Hematopoietic multipotent progenitor cell treated with erythropoietin and hydrocortisone succinate and interleukin-3 and kit ligand, for 17 days (in vitro differentiated cells): ENCODE measurements at regions not wholly inside any gene's neighbourhood (a gene's known extent, or its start where the extent isn't known, plus 50 kb on each side); places are given as distances from the start of the nearest gene placed in this dataset.
"Not testable (repeated sequence)": the region's sequence is repeated elsewhere in the genome, so short reads cannot be mapped to it uniquely, and the experiment has no call there.

Experiments
- DNase-seq: peaks from one replicate; pipeline ENCODE4 v3.0.0-alpha.2; 2015; ENCODE audit warnings: low spot score

DNA sequence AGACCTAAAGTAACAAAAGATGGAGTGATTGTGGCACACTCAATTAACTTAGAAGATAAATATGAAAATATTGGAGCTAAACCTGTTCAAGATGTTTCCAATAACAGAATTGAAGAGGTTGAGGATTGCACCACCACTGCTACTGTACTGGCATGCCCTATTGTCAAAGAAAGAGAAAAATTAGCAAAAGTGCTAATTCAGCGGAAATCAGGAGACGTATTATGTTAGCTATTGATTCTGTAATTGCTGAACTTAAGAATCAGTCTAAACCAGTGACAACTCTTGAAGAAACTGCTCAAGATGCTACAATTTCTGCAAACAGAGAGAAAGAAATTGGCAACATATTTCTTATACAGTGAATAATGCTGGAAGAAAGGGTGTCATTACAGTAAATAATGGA, 754.4 kb downstream of the CDH18 start:
- DNase-seq, result no peak

DNA sequence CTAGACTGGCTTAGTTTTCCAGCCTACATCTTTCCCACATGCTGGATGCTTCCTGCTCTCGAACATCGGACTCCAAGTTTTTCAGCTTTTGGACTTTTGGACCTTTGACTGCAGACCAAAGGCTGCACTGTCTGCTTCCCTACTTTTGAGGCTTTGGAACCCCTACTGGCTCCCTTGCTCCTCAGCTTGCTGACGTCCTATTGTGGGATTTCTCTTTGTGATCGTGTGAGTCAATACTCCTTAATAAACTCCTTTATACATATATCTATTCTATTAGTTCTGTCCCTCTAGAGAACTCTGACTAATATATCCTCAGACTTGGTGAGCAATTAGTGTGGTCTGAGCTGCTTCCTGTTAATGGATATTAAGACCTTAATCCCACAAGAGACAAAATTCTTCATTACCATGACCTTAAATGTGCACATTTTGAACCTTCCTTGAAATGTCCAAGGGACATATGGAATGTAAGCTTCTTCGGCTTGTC, 752.9 kb downstream of the CDH18 start:
- no peak for DNase-seq

- DNase-seq, result no peak
Observed at GRCh38 chr5:19240170-19240569, 747.8 kb downstream of the CDH18 start.

GRCh38 chr5:19241690-19242089, 746.3 kb downstream of the CDH18 start:
- DNase-seq, result no peak

- DNase-seq, result not testable (repeated sequence)
Observed at GRCh38 chr5:19246191-19246590, 741.8 kb downstream of the CDH18 start.

DNA sequence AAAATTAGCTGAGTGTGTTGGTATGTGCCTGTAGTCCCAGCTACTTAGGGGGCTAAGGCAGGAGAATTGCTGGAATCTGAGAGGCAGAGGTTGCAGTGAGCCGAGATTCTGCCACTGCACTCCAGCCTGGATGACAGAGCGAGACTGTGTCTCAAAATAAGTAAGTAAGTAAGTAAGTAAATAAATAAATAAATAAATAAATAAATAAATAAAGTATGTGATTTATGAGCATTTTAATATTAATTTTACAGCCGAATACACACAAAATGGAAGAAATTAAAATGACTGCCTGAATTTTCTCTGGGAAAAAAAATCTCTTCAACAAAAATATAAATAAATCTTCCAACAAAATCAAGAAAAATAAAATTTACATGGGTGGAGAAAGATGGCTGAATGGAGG, 740.7 kb downstream of the CDH18 start:
- DNase-seq, result no peak

DNA sequence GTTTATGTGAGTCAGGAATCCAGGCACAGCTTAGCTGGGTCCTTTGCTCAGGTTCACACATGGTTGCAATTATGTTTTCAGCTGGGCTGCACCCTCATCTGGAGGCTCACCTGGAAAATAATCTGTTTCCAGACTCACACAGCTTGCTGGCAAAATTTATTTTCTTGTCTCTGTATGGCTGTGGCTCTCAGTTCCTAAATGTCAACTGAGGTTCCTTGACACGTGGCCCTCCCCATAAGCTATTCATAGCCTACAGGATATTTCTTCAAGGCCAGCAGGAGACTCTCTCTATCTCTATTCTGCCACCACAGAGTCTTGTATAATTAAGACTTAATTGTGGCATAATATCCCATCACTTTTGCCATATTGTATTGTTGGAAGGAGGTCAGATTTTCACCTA, 732.0 kb downstream of the CDH18 start:
- no peak for DNase-seq

DNA sequence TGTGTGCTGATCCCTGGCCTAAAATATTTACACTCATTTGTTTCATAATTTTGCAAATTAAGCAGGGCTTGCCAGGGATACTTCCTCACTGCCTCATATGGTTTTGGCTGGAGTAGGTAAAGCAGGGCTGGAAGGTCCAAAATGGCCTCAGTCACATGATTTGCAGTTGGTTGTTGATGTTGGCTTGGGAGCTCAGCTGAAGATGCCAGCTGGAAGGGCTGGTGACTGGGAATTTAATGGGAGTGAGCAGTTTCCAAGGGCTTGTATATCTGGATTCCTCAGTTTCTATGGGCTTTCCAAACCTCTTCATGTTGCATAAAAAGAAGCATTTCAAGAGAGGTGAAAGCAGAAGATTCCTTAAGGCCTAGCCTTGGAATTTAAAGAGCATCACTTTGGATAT, 729.3 kb downstream of the CDH18 start:
- no peak for DNase-seq

DNA sequence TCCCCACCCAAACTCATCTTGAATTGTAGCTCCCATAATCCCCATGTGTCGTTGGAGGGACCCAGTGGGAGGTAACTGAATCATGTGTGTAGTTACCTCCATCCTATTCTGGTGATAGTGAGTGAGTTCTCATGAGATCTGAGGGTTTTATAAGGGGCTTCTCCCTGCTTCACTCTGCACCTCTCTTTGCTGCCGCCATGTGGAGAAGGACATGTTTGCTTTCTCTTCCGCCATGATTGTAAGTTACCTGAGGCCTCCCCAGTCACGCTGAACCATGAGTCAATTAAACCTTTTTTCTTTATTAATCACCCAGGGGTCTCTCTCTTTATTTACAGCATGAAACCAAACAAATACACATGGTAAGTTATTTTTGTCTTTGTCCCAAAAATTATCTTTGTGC, 726.1 kb downstream of the CDH18 start:
- DNase-seq, result no peak

DNA sequence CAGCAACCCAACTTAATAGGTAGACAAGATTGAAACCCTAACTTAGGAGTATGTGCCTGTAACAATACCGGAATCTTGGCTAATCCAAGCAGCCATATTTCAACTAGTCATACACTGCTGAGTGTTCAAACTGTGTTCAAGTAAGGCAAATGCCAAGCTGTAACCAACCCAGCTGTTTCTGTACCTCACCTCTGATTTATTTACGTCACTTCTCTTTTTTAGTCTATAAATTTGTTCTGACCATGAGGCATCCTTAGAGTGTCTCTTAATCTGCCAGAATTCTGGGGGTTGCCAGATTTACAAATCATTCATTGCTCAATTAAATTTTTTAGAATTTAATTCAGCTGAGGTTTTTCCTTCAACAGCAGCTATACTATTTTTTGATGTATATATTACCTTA, 723.2 kb downstream of the CDH18 start:
- DNase-seq, result no peak

GRCh38 chr5:19266791-19267190, 721.2 kb downstream of the CDH18 start:
- DNase-seq, result no peak

DNA sequence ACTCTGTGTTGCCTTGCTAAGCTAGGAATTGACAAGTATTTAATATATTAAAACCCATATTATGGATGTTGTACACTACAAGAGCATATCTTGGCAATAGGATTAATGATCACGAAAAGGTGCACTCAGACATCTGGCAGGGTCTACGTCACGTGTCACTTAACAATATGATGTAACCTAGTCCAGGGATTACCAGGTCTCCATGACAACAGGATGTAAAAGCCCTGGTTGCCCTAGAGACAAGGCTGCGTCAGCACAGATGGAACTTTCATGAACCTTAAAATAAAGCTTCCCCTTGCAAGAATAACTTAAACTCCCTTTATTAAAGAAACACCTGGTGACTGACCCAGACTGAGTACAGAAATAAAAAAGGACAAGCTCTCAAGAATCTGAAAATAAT, 717.8 kb downstream of the CDH18 start:
- DNase-seq, result no peak

DNA sequence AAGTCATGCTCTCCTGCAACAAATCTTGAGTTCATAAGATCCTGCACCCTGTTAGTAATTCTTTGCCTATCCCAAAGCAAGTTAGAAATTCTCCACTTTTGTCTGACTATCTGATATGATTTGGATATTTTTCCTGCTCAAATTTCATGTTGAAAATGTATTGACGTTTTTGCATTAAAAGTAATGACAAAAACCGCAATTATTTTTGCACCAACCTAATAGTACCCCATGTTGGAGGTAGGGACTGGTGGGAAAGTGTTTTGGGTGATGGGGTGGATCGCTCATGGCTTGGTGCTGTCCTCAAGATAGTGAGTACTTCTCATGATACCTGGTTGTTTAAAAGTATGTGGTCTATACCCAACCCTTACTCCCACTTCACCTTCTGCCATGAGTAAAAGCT, 713.4 kb downstream of the CDH18 start:
- no peak for DNase-seq

DNA sequence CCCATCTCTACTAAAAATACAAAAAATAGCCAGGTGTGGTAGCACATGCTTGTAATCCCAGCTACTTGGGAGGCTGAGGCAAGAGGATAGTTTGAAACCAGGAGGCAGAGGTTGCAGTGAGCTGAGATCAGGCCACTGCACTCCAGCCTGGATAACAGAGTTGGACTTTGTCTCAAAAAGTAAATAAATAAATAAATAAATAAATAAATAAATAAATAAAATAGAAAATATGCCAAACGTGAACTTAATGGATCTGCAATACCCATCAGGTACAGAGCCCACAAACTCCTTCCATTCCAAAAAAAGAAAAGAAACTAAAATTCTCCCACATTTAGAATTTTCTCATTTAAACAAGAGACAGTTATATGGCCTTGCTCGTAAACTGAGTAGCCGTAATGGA, 702.7 kb downstream of the CDH18 start:
- no peak for DNase-seq

GRCh38 chr5:19287548-19288277, 700.3 kb downstream of the CDH18 start:
- not testable (repeated sequence) for DNase-seq

DNA sequence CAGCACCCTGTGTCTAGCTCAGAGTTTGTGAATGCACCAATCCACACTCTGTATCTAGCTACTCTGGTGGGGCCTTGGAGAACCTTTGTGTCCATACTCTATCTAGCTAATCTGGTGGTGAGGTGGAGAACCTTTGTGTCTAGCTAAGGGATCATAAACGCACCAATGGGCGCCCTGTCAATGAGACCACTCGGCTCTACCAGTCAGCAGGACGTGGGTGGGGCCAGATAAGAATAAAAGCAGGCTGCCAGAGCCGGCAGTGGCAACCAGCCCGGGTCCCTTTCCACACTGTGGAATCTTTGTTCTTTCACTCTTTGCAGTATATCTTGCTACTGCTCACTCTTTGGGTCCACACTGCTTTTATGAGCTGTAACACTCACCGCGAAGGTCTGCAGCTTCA, 699.7 kb downstream of the CDH18 start:
- DNase-seq, result not testable (repeated sequence)

DNA sequence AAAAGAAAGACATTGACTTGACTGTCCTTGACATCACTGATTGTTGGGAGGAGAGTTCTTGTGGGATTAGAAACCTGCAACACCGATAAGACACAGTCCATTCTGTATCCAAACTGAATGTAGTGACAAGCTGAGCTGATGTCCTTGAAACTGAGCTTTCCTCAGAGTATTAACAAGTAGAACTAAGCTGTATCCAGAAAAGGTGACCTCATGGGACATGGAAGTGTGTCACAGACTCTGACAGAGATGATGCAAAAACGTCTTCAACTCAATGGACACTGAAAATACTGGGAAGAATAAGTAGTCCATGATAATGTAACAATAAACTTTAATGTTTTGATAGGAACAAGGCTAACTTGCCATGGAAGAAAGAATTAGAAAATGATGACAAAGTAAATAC, 690.1 kb downstream of the CDH18 start:
- no peak for DNase-seq

DNA sequence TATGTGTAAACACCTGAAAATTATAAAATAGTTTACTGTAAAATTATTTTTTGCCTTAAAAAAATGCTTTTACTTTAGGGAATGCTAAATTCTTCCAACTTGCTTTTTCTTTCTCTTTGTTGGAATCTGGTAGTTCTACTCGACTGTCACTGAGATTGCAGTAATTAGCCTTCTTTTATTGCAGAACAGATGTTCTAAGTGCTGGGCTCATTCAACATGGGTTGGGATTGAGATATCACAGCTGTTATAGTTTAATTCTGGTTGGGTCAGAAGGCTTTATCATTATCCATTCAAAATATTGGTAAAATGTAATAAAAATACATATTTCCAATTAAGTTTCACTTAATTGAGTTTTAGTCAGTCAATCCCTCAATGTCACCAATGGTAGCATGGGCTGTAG, 686.7 kb downstream of the CDH18 start:
- no peak for DNase-seq

- DNase-seq, result no peak
Observed at GRCh38 chr5:19314840-19315239, 673.2 kb downstream of the CDH18 start.

DNA sequence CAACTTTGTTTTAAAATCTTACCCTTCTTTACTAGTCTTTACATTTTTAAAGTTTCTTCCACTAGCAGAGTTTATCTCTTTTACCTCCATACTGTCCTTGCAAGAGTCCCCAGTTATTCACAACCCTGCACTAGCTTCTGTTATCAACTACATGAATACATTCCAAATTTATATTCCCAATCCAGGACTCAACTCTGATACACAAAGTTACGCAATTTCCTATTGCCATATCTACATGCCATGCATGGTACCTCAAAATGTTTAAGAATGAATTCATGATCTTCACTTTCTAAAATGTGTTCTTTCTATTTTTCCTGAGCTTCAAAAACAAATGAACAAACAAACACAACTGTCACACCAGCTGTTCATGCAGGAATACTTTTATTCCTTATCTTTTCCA, 668.7 kb downstream of the CDH18 start:
- DNase-seq, result no peak

- no peak for DNase-seq
Observed at GRCh38 chr5:19322716-19323485, 665.1 kb downstream of the CDH18 start.

- no peak for DNase-seq
Observed at GRCh38 chr5:19334278-19334677, 653.7 kb downstream of the CDH18 start.

DNA sequence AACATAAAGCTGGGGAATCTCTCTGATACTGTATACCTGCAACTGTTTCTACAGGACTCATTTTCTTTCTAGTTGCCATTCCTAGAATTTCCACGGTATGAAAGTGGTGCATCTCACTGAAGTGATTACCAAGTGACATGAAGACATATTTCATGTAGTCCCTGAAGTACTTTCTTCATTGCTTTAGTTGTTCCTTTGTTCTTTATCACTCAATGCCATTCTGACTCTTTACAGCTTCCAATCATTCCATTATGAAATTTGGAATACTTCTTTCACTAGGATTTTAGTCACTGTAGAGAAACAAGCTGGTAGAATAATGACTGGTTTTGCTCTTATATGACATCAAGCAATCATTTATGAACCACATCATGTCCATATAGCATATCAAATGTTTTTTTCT, 645.1 kb downstream of the CDH18 start:
- no peak for DNase-seq

DNA sequence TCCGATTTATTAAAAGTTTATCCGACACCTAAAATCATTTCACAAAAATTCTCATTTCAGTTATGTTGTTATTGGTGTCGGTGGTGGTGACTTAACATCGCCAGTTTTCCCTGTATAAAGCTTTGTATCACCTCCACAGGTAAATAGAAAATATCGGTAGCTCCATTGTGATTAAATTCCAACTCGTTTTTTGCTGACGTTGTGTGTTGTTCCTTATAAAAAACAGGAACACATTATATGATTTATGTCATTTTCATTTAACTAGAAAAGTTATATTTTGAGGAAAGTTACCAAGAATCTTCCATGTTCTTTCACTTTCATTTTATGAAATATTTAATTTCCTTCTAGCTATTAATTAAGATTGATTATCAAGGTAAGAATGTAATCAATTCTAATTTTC, 635.9 kb downstream of the CDH18 start:
- DNase-seq, result no peak
